ENCODE measurements at regions not wholly inside any gene's neighbourhood (a gene's known extent, or its start where the extent isn't known, plus 50 kb on each side); places are given as distances from the start of the nearest gene placed in this dataset.
"Not testable (repeated sequence)": the region's sequence is repeated elsewhere in the genome, so short reads cannot be mapped to it uniquely, and the experiment has no call there.

DNA sequence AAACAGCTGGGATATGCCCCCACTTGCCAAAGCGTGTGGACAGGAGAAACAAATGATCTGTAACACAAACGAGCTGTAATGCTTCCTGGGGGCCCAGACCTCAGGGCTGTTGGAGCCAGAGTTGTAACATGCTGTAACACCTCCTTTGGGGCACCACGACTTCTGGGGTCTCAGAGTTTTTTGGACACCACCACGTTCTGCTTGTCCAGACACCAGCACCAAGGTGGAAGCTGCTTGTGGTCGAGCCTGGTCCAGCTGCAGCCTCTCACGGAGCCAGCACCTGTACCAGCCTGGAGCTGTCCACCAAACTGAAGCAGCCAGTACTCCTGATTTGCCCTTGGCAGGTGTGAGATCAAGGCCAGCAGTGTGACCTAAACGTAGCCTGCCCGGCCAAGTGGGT, 879.4 kb downstream of the SLC6A15 start:
- no peak overlapping the region for H3K4me3 ChIP-seq (ENCODE audit: low read length in 2 of 2)
- H3K27me3 ChIP-seq (ENCODE audit: control insufficient read depth in 1 of 2, insufficient read depth in 2 of 2, low read length in 1 of 2) = no peaks in the 10 kb centered on the region
- peaks cover 5% of the 10 kb centered on the region for H3K9me3 ChIP-seq (ENCODE audit: control insufficient read depth, low read length)
- no peak for ATAC-seq (ENCODE audit: low FRiP score)
- H3K27ac ChIP-seq (ENCODE audit: low read depth in 1 of 2, low read length in 2 of 2) = no peak overlapping the region
- no peak for DNase-seq
- no peaks in the 10 kb centered on the region for H3K4me1 ChIP-seq (ENCODE audit: control insufficient read depth in 1 of 2, insufficient read depth in 2 of 2, low read length in 2 of 2)
- intact Hi-C loops (cut with DNase I) = no loop called here
- 91% methylated on average over 8 of the region's 8 CpGs for WGBS, 2 donors
- H3K36me3 ChIP-seq (ENCODE audit: control insufficient read depth in 1 of 2, insufficient read depth in 2 of 2, low read length in 1 of 2) = no peaks in the 10 kb centered on the region

DNA sequence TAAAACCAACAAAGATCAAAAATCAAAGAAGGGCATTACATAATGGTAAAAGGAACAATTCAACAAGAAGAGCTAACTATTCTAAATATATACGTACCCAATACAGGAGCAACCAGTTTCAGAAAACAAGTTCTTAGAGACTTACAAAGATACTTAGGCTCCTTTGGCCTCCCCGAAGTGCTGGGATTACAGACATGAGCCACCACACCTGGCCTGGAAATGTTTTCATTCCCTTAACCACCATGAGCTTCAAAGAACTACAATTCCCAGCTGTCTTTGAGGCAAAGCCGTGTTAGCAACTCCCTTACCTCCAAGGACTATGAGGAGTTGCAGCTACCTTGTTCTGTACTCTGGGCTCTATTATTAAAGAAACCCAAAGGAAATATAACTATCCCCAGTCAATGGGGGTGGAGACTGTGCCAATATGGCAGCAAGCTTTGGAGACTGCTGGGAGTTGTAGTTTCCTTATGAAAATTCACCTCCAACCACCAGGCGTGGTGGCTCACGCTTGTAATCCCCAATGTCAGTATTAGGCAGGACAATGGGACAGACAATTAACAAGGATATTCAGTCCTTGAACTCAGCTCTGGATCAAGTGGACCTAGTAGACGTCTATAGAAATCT, 893.9 kb downstream of the SLC6A15 start:
- H3K36me3 ChIP-seq (ENCODE audit: control insufficient read depth in 1 of 2, insufficient read depth in 2 of 2, low read length in 1 of 2); intact Hi-C loops (cut with DNase I); H3K9me3 ChIP-seq (ENCODE audit: control insufficient read depth, low read length); H3K4me3 ChIP-seq (ENCODE audit: low read length in 2 of 2); H3K27ac ChIP-seq (ENCODE audit: low read depth in 1 of 2, low read length in 2 of 2); H3K27me3 ChIP-seq (ENCODE audit: control insufficient read depth in 1 of 2, insufficient read depth in 2 of 2, low read length in 1 of 2); DNase-seq; H3K4me1 ChIP-seq (ENCODE audit: control insufficient read depth in 1 of 2, insufficient read depth in 2 of 2, low read length in 2 of 2); ATAC-seq (ENCODE audit: low FRiP score): not testable (repeated sequence)
- 79 to 82% methylated on average over 6 of the region's 6 CpGs for WGBS, 2 donors

GRCh38 chr12:84016956-84017355, 895.6 kb downstream of the SLC6A15 start:
- H3K9me3 ChIP-seq (ENCODE audit: control insufficient read depth, low read length) = peaks cover 3% of the 10 kb centered on the region
- no peak overlapping the region for H3K27ac ChIP-seq (ENCODE audit: low read depth in 1 of 2, low read length in 2 of 2)
- no peak for DNase-seq
- H3K36me3 ChIP-seq (ENCODE audit: control insufficient read depth in 1 of 2, insufficient read depth in 2 of 2, low read length in 1 of 2) = no peaks in the 10 kb centered on the region
- no peaks in the 10 kb centered on the region for H3K4me1 ChIP-seq (ENCODE audit: control insufficient read depth in 1 of 2, insufficient read depth in 2 of 2, low read length in 2 of 2)
- no peaks in the 10 kb centered on the region for H3K27me3 ChIP-seq (ENCODE audit: control insufficient read depth in 1 of 2, insufficient read depth in 2 of 2, low read length in 1 of 2)
- intact Hi-C loops (cut with DNase I) = no loop called here
- no peak overlapping the region for H3K4me3 ChIP-seq (ENCODE audit: low read length in 2 of 2)
- ATAC-seq (ENCODE audit: low FRiP score) = no peak

- no peaks in the 10 kb centered on the region for H3K4me1 ChIP-seq (ENCODE audit: control insufficient read depth in 1 of 2, insufficient read depth in 2 of 2, low read length in 2 of 2)
- no peaks in the 10 kb centered on the region for H3K27me3 ChIP-seq (ENCODE audit: control insufficient read depth in 1 of 2, insufficient read depth in 2 of 2, low read length in 1 of 2)
- ATAC-seq (ENCODE audit: low FRiP score) = no peak
- intact Hi-C loops (cut with DNase I) = no loop called here
- DNase-seq = no peak
- H3K36me3 ChIP-seq (ENCODE audit: control insufficient read depth in 1 of 2, insufficient read depth in 2 of 2, low read length in 1 of 2) = no peaks in the 10 kb centered on the region
- H3K4me3 ChIP-seq (ENCODE audit: low read length in 2 of 2) = no peak overlapping the region
- no peaks in the 10 kb centered on the region for H3K9me3 ChIP-seq (ENCODE audit: control insufficient read depth, low read length)
- H3K27ac ChIP-seq (ENCODE audit: low read depth in 1 of 2, low read length in 2 of 2) = no peak overlapping the region
These were observed 915.2 kb downstream of the SLC6A15 start for GRCh38 chr12:83997423-83997822.

GRCh38 chr12:83996671-83997070, 915.9 kb downstream of the SLC6A15 start:
- ATAC-seq (ENCODE audit: low FRiP score) (no peak), DNase-seq (no peak)
- H3K27ac ChIP-seq (ENCODE audit: low read depth in 1 of 2, low read length in 2 of 2) = no peak overlapping the region
- H3K36me3 ChIP-seq (ENCODE audit: control insufficient read depth in 1 of 2, insufficient read depth in 2 of 2, low read length in 1 of 2) = no peaks in the 10 kb centered on the region
- no peak overlapping the region for H3K4me3 ChIP-seq (ENCODE audit: low read length in 2 of 2)
- intact Hi-C loops (cut with DNase I) = no loop called here
- no peaks in the 10 kb centered on the region for H3K27me3 ChIP-seq (ENCODE audit: control insufficient read depth in 1 of 2, insufficient read depth in 2 of 2, low read length in 1 of 2)
- WGBS, 2 donors = 86 to 93% methylated on average over 1 of the region's 1 CpG
- no peaks in the 10 kb centered on the region for H3K4me1 ChIP-seq (ENCODE audit: control insufficient read depth in 1 of 2, insufficient read depth in 2 of 2, low read length in 2 of 2)
- no peaks in the 10 kb centered on the region for H3K9me3 ChIP-seq (ENCODE audit: control insufficient read depth, low read length)

DNA sequence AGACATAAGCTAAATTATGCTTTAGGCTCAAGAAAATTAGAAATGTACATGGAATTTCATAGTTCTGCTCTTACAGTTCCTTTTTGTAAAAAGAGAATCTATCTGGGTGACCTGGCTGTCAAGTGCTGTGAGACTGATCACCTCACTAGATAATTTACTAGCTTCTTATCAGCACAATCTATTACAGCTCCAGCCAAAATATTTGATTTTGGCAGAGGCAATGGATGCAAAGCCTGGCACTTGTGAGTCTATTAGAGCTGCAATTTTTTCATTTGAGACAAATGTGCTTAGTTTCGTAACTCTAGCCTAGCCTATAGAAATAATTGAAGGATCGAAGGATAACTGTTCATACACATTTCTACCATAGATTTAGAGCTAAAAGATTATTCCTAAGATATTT, 927.5 kb downstream of the SLC6A15 start:
- no peaks in the 10 kb centered on the region for H3K27me3 ChIP-seq (ENCODE audit: control insufficient read depth in 1 of 2, insufficient read depth in 2 of 2, low read length in 1 of 2)
- no peak overlapping the region for H3K4me3 ChIP-seq (ENCODE audit: low read length in 2 of 2)
- DNase-seq = no peak
- H3K36me3 ChIP-seq (ENCODE audit: control insufficient read depth in 1 of 2, insufficient read depth in 2 of 2, low read length in 1 of 2) = no peaks in the 10 kb centered on the region
- no peak overlapping the region for H3K27ac ChIP-seq (ENCODE audit: low read depth in 1 of 2, low read length in 2 of 2)
- no peaks in the 10 kb centered on the region for H3K4me1 ChIP-seq (ENCODE audit: control insufficient read depth in 1 of 2, insufficient read depth in 2 of 2, low read length in 2 of 2)
- intact Hi-C loops (cut with DNase I) = no loop called here
- 18 to 25% methylated on average over 2 of the region's 2 CpGs for WGBS, 2 donors
- H3K9me3 ChIP-seq (ENCODE audit: control insufficient read depth, low read length) = no peaks in the 10 kb centered on the region
- no peak for ATAC-seq (ENCODE audit: low FRiP score)

DNA sequence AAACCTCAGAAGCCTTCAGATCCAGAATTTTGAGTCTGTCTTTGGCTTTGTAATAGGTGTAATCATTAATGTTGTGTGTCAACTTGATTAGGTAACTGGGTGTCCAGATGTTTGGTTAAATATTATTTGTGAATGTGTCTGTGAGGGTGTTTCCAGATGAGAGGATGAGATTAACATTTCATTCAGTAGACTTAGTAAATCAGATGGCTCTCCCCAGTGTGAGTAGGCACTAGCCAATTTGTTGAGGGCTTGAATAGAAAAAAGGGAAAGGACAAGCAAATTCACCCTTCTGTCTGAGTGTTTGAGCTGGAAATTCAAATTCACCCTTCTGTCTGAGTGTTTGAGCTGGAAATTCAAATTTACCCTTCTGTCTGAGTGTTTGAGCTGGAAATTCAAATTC, 932.2 kb downstream of the SLC6A15 start:
- Histone ChIP-seq H3K36me3 (ENCODE audit: control insufficient read depth in 1 of 2, insufficient read depth in 2 of 2, low read length in 1 of 2) (no peaks in the 10 kb centered on the region), H3K27me3 (ENCODE audit: control insufficient read depth in 1 of 2, insufficient read depth in 2 of 2, low read length in 1 of 2) (no peaks in the 10 kb centered on the region), H3K9me3 (ENCODE audit: control insufficient read depth, low read length) (no peaks in the 10 kb centered on the region), H3K27ac (ENCODE audit: low read depth in 1 of 2, low read length in 2 of 2) (no peak overlapping the region), H3K4me1 (ENCODE audit: control insufficient read depth in 1 of 2, insufficient read depth in 2 of 2, low read length in 2 of 2) (no peaks in the 10 kb centered on the region), H3K4me3 (ENCODE audit: low read length in 2 of 2) (no peak overlapping the region)
- ATAC-seq (ENCODE audit: low FRiP score) (no peak), DNase-seq (no peak)
- intact Hi-C loops (cut with DNase I) = no loop called here

GRCh38 chr12:83979785-83980184, 932.8 kb downstream of the SLC6A15 start:
- no peak overlapping the region for H3K4me3 ChIP-seq (ENCODE audit: low read length in 2 of 2)
- WGBS, 2 donors = 93 to 94% methylated on average over 2 of the region's 2 CpGs
- H3K27me3 ChIP-seq (ENCODE audit: control insufficient read depth in 1 of 2, insufficient read depth in 2 of 2, low read length in 1 of 2) = no peaks in the 10 kb centered on the region
- DNase-seq = no peak
- no peak overlapping the region for H3K27ac ChIP-seq (ENCODE audit: low read depth in 1 of 2, low read length in 2 of 2)
- intact Hi-C loops (cut with DNase I) = no loop called here
- H3K9me3 ChIP-seq (ENCODE audit: control insufficient read depth, low read length) = no peaks in the 10 kb centered on the region
- no peak for ATAC-seq (ENCODE audit: low FRiP score)
- no peaks in the 10 kb centered on the region for H3K36me3 ChIP-seq (ENCODE audit: control insufficient read depth in 1 of 2, insufficient read depth in 2 of 2, low read length in 1 of 2)
- H3K4me1 ChIP-seq (ENCODE audit: control insufficient read depth in 1 of 2, insufficient read depth in 2 of 2, low read length in 2 of 2) = no peaks in the 10 kb centered on the region

GRCh38 chr12:83971781-83972180, 940.8 kb downstream of the SLC6A15 start:
- no peak for ATAC-seq (ENCODE audit: low FRiP score)
- WGBS, 2 donors = 89 to 94% methylated on average over 3 of the region's 3 CpGs
- Histone ChIP-seq H3K27ac (ENCODE audit: low read depth in 1 of 2, low read length in 2 of 2) (no peak overlapping the region), H3K4me1 (ENCODE audit: control insufficient read depth in 1 of 2, insufficient read depth in 2 of 2, low read length in 2 of 2) (no peaks in the 10 kb centered on the region), H3K36me3 (ENCODE audit: control insufficient read depth in 1 of 2, insufficient read depth in 2 of 2, low read length in 1 of 2) (no peaks in the 10 kb centered on the region), H3K27me3 (ENCODE audit: control insufficient read depth in 1 of 2, insufficient read depth in 2 of 2, low read length in 1 of 2) (no peaks in the 10 kb centered on the region), H3K4me3 (ENCODE audit: low read length in 2 of 2) (no peak overlapping the region), H3K9me3 (ENCODE audit: control insufficient read depth, low read length) (no peaks in the 10 kb centered on the region)
- DNase-seq = no peak
- intact Hi-C loops (cut with DNase I) = no loop called here
